ENCODE measurements at regions not wholly inside any gene's neighbourhood (a gene's known extent, or its start where the extent isn't known, plus 50 kb on each side); places are given as distances from the start of the nearest gene placed in this dataset.

DNA sequence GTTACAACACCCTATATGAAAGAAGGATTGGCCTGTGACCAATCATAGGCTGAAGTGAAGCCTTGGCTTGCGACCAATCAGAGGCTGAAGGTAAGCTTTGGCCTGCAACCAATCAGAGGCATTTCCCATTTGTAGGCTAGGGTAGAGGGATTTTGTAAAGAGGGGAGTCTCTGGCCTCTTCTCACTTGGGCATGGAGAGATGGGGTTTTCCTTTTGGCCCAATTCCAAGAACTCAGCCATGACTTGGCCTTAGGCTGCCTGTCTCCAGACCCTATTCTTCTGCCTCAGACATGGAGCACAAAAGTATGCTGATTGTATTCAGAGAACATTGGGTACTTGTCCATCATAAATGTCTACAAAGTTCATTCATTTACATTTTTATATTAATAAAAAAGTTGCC, 308.3 kb downstream of the UTRN start:
- H3K27ac ChIP-seq (ENCODE audit: low read depth in 1 of 2, low read length in 2 of 2): no peak overlapping the region
- no peaks in the 10 kb centered on the region for H3K9me3 ChIP-seq (ENCODE audit: control insufficient read depth in 4 of 4, low read length in 3 of 4)
- TF ChIP-seq SP1 (IDR thresholded peaks at IDR 0.05): no peak
- TF ChIP-seq HNF4G (IDR thresholded peaks at IDR 0.05): no peak
- no peak for TF ChIP-seq RXRA (IDR thresholded peaks at IDR 0.05)
- TF ChIP-seq, protein P1, sequence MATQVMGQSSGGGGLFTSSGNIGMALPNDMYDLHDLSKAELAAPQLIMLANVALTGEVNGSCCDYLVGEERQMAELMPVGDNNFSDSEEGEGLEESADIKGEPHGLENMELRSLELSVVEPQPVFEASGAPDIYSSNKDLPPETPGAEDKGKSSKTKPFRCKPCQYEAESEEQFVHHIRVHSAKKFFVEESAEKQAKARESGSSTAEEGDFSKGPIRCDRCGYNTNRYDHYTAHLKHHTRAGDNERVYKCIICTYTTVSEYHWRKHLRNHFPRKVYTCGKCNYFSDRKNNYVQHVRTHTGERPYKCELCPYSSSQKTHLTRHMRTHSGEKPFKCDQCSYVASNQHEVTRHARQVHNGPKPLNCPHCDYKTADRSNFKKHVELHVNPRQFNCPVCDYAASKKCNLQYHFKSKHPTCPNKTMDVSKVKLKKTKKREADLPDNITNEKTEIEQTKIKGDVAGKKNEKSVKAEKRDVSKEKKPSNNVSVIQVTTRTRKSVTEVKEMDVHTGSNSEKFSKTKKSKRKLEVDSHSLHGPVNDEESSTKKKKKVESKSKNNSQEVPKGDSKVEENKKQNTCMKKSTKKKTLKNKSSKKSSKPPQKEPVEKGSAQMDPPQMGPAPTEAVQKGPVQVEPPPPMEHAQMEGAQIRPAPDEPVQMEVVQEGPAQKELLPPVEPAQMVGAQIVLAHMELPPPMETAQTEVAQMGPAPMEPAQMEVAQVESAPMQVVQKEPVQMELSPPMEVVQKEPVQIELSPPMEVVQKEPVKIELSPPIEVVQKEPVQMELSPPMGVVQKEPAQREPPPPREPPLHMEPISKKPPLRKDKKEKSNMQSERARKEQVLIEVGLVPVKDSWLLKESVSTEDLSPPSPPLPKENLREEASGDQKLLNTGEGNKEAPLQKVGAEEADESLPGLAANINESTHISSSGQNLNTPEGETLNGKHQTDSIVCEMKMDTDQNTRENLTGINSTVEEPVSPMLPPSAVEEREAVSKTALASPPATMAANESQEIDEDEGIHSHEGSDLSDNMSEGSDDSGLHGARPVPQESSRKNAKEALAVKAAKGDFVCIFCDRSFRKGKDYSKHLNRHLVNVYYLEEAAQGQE (IDR thresholded peaks at IDR 0.05): no peak
- TF ChIP-seq FOXA2 (IDR thresholded peaks at IDR 0.05): no peak
- TF ChIP-seq NR2F2 (IDR thresholded peaks at IDR 0.05): no peak
- TF ChIP-seq EGR1 (IDR thresholded peaks at IDR 0.05; ENCODE audit: low read depth in 2 of 2): no peak
- no peak for DNase-seq (ENCODE audit: low spot score)
- 100% methylated on average over 1 of the region's 1 CpG for WGBS
- no peak overlapping the region for H3K4me3 ChIP-seq (ENCODE audit: low read depth in 1 of 3, low read length in 3 of 3)
- H3K27me3 ChIP-seq (ENCODE audit: control insufficient read depth in 4 of 4, insufficient read depth in 4 of 4, low read length in 3 of 4): no peaks in the 10 kb centered on the region
- no peaks in the 10 kb centered on the region for H3K36me3 ChIP-seq (ENCODE audit: control insufficient read depth in 4 of 4, insufficient read depth in 3 of 4, low read depth in 1 of 4, low read length in 3 of 4)
- H3K4me1 ChIP-seq (ENCODE audit: control insufficient read depth in 4 of 4, insufficient read depth in 4 of 4, low read length in 3 of 4): no peaks in the 10 kb centered on the region
- H3K9ac ChIP-seq (ENCODE audit: low read depth in 1 of 2, low read length in 2 of 2): no peak overlapping the region

DNA sequence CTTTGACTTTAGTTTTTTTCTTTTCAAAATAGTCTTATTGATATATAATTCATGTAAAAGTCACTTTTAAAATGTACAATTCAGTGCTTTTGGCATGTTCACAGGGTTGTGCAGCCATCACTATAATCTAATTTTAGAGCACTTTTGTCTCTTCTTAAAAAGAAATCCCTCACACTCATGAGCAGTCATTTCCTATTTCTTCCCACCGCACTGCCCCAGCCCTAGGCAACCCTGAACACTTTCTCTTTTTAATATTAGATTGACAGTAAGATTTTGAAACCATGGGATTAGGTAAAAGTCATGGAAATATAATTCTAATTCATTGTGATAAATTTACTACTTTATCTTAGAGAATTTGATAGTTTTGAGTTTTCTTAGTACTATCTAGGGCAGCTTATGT, 309.4 kb downstream of the UTRN start:
- H3K4me1 ChIP-seq (ENCODE audit: control insufficient read depth in 4 of 4, insufficient read depth in 4 of 4, low read length in 3 of 4): no peaks in the 10 kb centered on the region
- no peaks in the 10 kb centered on the region for H3K9me3 ChIP-seq (ENCODE audit: control insufficient read depth in 4 of 4, low read length in 3 of 4)
- no peak overlapping the region for H3K9ac ChIP-seq (ENCODE audit: low read depth in 1 of 2, low read length in 2 of 2)
- WGBS: 85% methylated on average over 1 of the region's 1 CpG
- TF ChIP-seq GABPA (IDR thresholded peaks at IDR 0.05 in 1 of 2, conservative IDR thresholded peaks at IDR 0.05 in 1 of 2) (no peak), TAF1 (conservative IDR thresholded peaks at IDR 0.05) (no peak), FOXA1 (IDR thresholded peaks at IDR 0.05) (no peak), FOXA2 (IDR thresholded peaks at IDR 0.05) (no peak), HNF4G (IDR thresholded peaks at IDR 0.05) (no peak), RXRA (IDR thresholded peaks at IDR 0.05) (no peak), HNF4A (conservative IDR thresholded peaks at IDR 0.05) (no peak), RAD21 (IDR thresholded peaks at IDR 0.05) (no peak), YY1 (IDR thresholded peaks at IDR 0.05) (no peak), JUND (IDR thresholded peaks at IDR 0.05) (no peak), NR2F2 (IDR thresholded peaks at IDR 0.05) (no peak), EGR1 (IDR thresholded peaks at IDR 0.05; ENCODE audit: low read depth in 2 of 2) (no peak), SP1 (IDR thresholded peaks at IDR 0.05) (no peak)
- TF ChIP-seq, protein P2, sequence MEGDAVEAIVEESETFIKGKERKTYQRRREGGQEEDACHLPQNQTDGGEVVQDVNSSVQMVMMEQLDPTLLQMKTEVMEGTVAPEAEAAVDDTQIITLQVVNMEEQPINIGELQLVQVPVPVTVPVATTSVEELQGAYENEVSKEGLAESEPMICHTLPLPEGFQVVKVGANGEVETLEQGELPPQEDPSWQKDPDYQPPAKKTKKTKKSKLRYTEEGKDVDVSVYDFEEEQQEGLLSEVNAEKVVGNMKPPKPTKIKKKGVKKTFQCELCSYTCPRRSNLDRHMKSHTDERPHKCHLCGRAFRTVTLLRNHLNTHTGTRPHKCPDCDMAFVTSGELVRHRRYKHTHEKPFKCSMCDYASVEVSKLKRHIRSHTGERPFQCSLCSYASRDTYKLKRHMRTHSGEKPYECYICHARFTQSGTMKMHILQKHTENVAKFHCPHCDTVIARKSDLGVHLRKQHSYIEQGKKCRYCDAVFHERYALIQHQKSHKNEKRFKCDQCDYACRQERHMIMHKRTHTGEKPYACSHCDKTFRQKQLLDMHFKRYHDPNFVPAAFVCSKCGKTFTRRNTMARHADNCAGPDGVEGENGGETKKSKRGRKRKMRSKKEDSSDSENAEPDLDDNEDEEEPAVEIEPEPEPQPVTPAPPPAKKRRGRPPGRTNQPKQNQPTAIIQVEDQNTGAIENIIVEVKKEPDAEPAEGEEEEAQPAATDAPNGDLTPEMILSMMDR (IDR thresholded peaks at IDR 0.05; ENCODE audit: low read depth, low read length, missing input control): no peak
- TF ChIP-seq, protein P3, sequence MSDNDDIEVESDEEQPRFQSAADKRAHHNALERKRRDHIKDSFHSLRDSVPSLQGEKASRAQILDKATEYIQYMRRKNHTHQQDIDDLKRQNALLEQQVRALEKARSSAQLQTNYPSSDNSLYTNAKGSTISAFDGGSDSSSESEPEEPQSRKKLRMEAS (IDR thresholded peaks at IDR 0.05): no peak
- TF ChIP-seq, protein P4, sequence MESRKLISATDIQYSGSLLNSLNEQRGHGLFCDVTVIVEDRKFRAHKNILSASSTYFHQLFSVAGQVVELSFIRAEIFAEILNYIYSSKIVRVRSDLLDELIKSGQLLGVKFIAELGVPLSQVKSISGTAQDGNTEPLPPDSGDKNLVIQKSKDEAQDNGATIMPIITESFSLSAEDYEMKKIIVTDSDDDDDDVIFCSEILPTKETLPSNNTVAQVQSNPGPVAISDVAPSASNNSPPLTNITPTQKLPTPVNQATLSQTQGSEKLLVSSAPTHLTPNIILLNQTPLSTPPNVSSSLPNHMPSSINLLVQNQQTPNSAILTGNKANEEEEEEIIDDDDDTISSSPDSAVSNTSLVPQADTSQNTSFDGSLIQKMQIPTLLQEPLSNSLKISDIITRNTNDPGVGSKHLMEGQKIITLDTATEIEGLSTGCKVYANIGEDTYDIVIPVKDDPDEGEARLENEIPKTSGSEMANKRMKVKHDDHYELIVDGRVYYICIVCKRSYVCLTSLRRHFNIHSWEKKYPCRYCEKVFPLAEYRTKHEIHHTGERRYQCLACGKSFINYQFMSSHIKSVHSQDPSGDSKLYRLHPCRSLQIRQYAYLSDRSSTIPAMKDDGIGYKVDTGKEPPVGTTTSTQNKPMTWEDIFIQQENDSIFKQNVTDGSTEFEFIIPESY (IDR thresholded peaks at IDR 0.05): no peak
- TF ChIP-seq, protein P1 (IDR thresholded peaks at IDR 0.05): no peak
- no peaks in the 10 kb centered on the region for H3K36me3 ChIP-seq (ENCODE audit: control insufficient read depth in 4 of 4, insufficient read depth in 3 of 4, low read depth in 1 of 4, low read length in 3 of 4)
- no peaks in the 10 kb centered on the region for H3K27me3 ChIP-seq (ENCODE audit: control insufficient read depth in 4 of 4, insufficient read depth in 4 of 4, low read length in 3 of 4)
- H3K4me3 ChIP-seq (ENCODE audit: low read depth in 1 of 3, low read length in 3 of 3): no peak overlapping the region
- H3K27ac ChIP-seq (ENCODE audit: low read depth in 1 of 2, low read length in 2 of 2): no peak overlapping the region
- DNase-seq (ENCODE audit: low spot score): no peak

Measured in liver (tissue), 8 donors.